BE2C (cell line): ENCODE measurements at regions not wholly inside any gene's neighbourhood (a gene's known extent, or its start where the extent isn't known, plus 50 kb on each side); places are given as distances from the start of the nearest gene placed in this dataset.

Experiments used
- DNase-seq: peaks from one replicate; pipeline ENCODE4 v3.0.0-alpha.2; 2020
- H3K27me3 ChIP-seq: fragments of 250-450 bp; sonication (Bioruptor Pico); 2 replicates; pipeline ENCODE4 v1.5.1; 2020; ENCODE audit warnings: mild to moderate bottlenecking
- H3K36me3 ChIP-seq: fragments of 250-450 bp; sonication (Bioruptor Pico); 2 replicates; pipeline ENCODE4 v1.5.1; 2020; ENCODE audit warnings: mild to moderate bottlenecking
- H3K4me1 ChIP-seq: fragments of 250-450 bp; sonication (Bioruptor Pico); 2 replicates; pipeline ENCODE4 v1.5.1; 2020
- H3K4me3 ChIP-seq: 2 replicates; pipeline ENCODE4 v1.5.1; 2011; ENCODE audit warnings: low read depth, low read length
- H3K9me3 ChIP-seq: fragments of 250-450 bp; sonication (Bioruptor Pico); 2 replicates; pipeline ENCODE4 v1.5.1; 2020
- CTCF ChIP-seq: IDR thresholded peaks from 2 replicates; pipeline ENCODE4 v1.5.1; 2012; ENCODE audit warnings: mild to moderate bottlenecking, low read depth, low read length

GRCh38 chr14:96682401-96682800 lies 114.8 kb upstream of the VRK1 start:
- DNase-seq: no peak
- Histone ChIP-seq H3K9me3 (no peaks in the 10 kb centered on the region), H3K4me3 (no peak overlapping the region), H3K4me1 (no peaks in the 10 kb centered on the region), H3K27me3 (no peaks in the 10 kb centered on the region), H3K36me3 (no peaks in the 10 kb centered on the region)
- TF ChIP-seq CTCF: no peak

GRCh38 chr14:96683562-96684289 lies 113.5 kb upstream of the VRK1 start:
- Histone ChIP-seq H3K36me3 (no peaks in the 10 kb centered on the region), H3K4me3 (no peak overlapping the region), H3K27me3 (no peaks in the 10 kb centered on the region), H3K4me1 (no peaks in the 10 kb centered on the region), H3K9me3 (no peaks in the 10 kb centered on the region)
- TF ChIP-seq CTCF: no peak
- DNase-seq: no peak

DNA sequence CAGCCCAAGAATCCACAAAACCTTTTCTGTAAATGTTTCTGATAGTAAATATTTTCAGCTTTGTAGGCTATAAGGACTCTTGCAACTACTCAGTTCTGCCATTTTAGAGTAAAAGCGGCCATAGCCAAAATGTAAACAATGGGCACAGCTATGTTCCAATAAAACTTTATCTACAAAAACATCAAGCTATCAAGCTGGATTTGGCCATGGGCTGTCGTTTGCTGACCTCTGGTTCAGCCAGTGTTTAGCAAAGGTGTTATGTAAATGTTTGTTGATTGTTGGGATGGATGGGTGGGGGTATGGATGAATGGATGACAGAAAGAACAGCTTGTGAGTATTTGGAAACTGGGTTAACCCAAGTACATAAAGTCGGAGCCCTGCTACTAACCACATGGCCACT lies 111.1 kb upstream of the VRK1 start:
- no peak for DNase-seq
- no peaks in the 10 kb centered on the region for H3K36me3 ChIP-seq
- H3K27me3 ChIP-seq: no peaks in the 10 kb centered on the region; the same call in 1 of the 2 replicates
- H3K9me3 ChIP-seq: no peaks in the 10 kb centered on the region
- H3K4me3 ChIP-seq: no peak overlapping the region
- TF ChIP-seq CTCF: no peak
- H3K4me1 ChIP-seq: no peaks in the 10 kb centered on the region

- Histone ChIP-seq H3K4me3 (no peak overlapping the region), H3K4me1 (no peaks in the 10 kb centered on the region), H3K36me3 (no peaks in the 10 kb centered on the region), H3K27me3 (no peaks in the 10 kb centered on the region; the same call in 1 of the 2 replicates), H3K9me3 (no peaks in the 10 kb centered on the region)
- no peak for DNase-seq
- no peak for TF ChIP-seq CTCF
These were observed 108.6 kb upstream of the VRK1 start for GRCh38 chr14:96688629-96689028.

- H3K4me1 ChIP-seq: no peaks in the 10 kb centered on the region
- TF ChIP-seq CTCF: no peak
- no peak for DNase-seq
- no peaks in the 10 kb centered on the region for H3K36me3 ChIP-seq
- no peaks in the 10 kb centered on the region; the same call in 1 of the 2 replicates for H3K27me3 ChIP-seq
- H3K4me3 ChIP-seq: no peak overlapping the region
- no peaks in the 10 kb centered on the region for H3K9me3 ChIP-seq
These were observed 106.3 kb upstream of the VRK1 start for GRCh38 chr14:96690713-96691383.

- DNase-seq: no peak
- no peaks in the 10 kb centered on the region for H3K36me3 ChIP-seq
- H3K4me1 ChIP-seq: no peaks in the 10 kb centered on the region
- no peak overlapping the region for H3K4me3 ChIP-seq
- H3K27me3 ChIP-seq: no peaks in the 10 kb centered on the region; the same call in 1 of the 2 replicates
- TF ChIP-seq CTCF: no peak
- no peaks in the 10 kb centered on the region for H3K9me3 ChIP-seq
These were observed 103.8 kb upstream of the VRK1 start for GRCh38 chr14:96693252-96693820.
